A673 (cell line): ENCODE measurements at regions not wholly inside any gene's neighbourhood (a gene's known extent, or its start where the extent isn't known, plus 50 kb on each side); places are given as distances from the start of the nearest gene placed in this dataset.

Source experiments
- EZH2 ChIP-seq: fragments of 200-600 bp; sonication (generic); IDR thresholded peaks from 2 replicates; pipeline ENCODE4 v1.6.1; 2017; ENCODE audit warnings: borderline replicate concordance, low read depth, mild to moderate bottlenecking, mixed read lengths, antibody characterized with exemption, low read length; ENCODE audit not compliant: poor library complexity, severe bottlenecking
- TF ChIP-seq, protein P1 (sequence below): fragments of 300-800, 200-600 bp; sonication (generic); conservative IDR thresholded peaks from 2 replicates; pipeline ENCODE4 v1.5.1; 2017; ENCODE audit warnings: low read depth, mild to moderate bottlenecking, antibody characterized with exemption, low read length, moderate library complexity, mixed read lengths

- TF ChIP-seq, protein P1, sequence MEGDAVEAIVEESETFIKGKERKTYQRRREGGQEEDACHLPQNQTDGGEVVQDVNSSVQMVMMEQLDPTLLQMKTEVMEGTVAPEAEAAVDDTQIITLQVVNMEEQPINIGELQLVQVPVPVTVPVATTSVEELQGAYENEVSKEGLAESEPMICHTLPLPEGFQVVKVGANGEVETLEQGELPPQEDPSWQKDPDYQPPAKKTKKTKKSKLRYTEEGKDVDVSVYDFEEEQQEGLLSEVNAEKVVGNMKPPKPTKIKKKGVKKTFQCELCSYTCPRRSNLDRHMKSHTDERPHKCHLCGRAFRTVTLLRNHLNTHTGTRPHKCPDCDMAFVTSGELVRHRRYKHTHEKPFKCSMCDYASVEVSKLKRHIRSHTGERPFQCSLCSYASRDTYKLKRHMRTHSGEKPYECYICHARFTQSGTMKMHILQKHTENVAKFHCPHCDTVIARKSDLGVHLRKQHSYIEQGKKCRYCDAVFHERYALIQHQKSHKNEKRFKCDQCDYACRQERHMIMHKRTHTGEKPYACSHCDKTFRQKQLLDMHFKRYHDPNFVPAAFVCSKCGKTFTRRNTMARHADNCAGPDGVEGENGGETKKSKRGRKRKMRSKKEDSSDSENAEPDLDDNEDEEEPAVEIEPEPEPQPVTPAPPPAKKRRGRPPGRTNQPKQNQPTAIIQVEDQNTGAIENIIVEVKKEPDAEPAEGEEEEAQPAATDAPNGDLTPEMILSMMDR, result no peak
- no peak for TF ChIP-seq EZH2
These were observed 132.9 kb upstream of the CHD1 start for GRCh38 chr5:99061711-99062110.
